KG1 (cell line): ENCODE measurements at regions not wholly inside any gene's neighbourhood (a gene's known extent, or its start where the extent isn't known, plus 50 kb on each side); places are given as distances from the start of the nearest gene placed in this dataset.

Experiments used
- DNase-seq: peaks from one replicate; lab custom pipeline; 2025; lab: John Stamatoyannopoulos, UW

- no peak for DNase-seq
Observed at GRCh38 chr4:111873801-111874200, 271.5 kb upstream of the FAM241A start.

DNA sequence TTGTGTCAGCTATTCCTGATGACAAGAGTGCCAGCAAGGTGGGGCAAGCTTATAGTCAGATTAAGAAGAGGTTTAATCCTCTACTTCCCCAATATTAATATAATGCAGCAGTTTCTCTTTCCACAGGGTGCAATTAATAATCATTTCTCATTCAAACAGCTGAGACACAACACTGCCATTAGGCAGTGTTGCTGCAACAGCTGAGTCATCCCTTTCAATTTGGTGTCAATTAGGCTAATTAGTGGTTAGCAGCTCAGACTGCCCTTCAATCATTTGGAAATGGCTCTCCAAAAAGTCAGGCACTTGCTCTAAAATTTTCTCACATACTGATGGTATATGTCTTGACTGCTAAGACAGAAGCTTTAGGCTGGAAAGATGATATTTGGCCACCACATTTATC lies 265.7 kb upstream of the FAM241A start:
- no peak for DNase-seq

DNA sequence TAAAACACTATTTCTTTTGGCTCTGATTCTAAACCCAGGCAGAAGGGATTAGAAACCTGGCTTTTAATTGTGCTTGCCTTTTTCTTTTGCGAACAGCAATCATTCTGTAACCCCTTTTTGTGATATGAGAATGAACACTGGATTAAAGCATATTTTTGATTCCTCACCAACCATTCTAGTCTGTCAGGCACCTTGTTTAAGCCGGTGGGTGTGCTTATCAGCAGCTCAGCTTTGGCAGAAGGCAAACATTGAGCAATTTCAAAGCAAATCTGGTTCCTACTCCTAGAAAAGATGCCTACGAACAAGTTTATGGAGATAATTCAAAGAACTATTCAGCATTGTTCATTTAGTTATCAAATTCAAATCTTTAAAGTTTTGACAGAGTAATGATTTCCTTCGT lies 265.1 kb upstream of the FAM241A start:
- no peak for DNase-seq

DNA sequence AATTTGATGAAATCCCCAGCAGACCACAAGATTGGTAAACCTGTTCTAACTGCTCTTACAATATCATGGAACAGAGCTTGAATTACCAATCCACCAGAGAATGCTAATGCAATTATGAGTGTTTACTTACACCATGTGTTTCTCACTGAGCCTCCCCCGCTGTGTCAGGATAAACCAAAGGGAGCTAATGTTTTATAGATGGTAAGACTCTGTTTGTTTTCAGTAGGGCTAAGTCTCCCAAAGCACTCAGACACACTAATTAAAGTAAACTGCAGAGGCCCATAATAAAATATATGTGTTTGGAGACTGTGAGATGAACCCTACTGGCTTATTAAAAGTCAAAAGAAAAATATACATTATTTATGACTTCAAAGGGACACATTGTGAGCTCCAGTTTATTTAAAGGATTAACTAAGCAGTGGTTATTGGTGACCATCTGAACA lies 261.7 kb upstream of the FAM241A start:
- DNase-seq, result no peak

DNA sequence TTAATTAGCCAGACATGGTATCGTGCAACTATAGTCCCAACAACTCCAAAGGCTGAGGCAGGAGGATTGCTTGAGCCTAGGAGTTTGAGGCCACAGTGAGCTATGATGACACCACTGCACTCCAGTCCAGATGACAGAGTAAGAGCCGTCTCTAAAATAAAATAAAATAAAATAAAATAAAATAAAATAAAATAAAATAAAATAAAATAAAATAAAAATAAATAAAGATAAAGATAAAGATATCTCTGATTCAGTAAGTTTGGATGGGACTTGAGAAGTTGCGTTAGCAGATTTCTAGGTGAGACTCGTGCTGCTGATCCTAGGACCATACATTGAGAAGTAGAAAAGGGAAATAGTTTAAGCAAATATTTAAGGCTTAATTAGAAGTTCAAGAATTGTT lies 254.8 kb upstream of the FAM241A start:
- no peak for DNase-seq

DNA sequence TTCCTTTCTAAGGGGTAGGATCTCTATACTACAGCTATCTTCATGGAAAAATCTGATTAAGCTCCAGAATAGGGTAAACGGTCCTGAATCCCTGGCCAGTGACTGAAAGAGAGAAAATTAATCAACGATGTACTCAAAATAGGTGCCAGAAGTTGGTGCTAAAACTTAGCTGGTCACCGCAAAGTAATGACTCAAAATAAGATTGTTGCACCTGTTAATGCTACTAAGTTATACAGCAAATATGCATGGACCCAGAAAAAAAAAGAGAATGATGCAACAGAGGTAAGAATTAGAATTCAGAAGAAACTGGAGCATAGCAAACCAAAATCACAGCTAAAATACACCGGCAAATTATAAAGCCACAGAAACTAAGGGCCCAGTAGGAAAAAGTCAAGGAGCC lies 239.7 kb upstream of the FAM241A start:
- no peak for DNase-seq

DNA sequence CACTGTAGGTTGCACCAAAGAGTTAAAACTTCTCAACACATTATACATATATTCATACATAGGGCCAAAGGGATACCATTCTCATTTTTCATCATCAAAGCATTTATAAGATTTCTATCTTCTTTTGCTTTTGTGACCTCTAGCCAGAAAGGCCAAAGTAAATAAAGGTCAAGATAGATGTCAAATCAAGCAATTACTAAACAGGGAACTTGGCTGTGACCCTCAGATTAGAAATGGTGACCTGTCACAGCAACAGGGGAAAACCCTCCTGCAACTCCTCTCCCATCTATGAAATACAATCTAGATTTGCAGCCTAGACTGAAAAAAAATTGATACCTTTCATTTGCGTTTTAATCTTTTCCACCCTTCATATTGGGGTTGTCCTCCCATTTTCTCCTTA lies 225.6 kb upstream of the FAM241A start:
- DNase-seq, result no peak

- no peak for DNase-seq
Observed at GRCh38 chr4:111921714-111922113, 223.5 kb upstream of the FAM241A start.

- no peak for DNase-seq
Observed at GRCh38 chr4:111923786-111924185, 221.5 kb upstream of the FAM241A start.

DNA sequence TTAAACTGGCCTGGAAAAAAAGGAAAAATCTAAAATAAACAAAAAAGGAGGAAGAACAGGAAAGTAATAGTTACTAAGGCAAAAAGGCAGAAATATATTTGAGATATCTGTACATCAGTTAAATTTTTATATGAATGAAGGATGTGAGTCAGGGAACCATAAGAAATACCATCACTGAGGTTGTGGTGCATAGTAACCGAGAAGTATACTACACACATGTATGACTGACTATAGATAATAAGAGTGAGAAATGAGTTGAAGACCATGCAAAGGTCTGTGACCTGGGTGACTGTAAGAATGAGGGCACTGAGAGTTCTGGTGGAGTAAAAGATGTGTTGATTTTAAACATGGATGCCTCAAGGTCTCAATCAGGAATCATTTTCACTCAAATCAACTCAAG lies 220.6 kb upstream of the FAM241A start:
- DNase-seq, result no peak

- no peak for DNase-seq
Observed at GRCh38 chr4:111930659-111931058, 214.6 kb upstream of the FAM241A start.

GRCh38 chr4:111933703-111934102 lies 211.6 kb upstream of the FAM241A start:
- no peak for DNase-seq

DNA sequence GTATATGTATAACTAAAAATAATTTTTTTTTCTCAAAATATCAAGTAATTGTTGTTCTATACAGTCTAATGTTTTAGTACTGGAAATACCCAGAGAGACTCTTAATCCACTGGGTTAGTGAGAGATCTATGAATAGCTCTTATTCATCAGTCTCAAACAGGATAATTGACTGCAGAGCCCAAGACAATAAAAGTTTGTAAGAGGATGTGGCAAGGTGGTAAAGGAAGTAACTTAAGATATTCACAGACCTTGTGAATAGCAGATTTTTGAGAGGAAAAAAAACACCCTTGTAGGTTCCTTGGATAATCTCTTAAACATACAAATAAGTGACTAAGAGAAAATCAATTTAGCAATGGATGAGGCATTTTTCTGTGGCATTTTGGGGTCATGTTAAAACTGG lies 210.9 kb upstream of the FAM241A start:
- no peak for DNase-seq

GRCh38 chr4:111937368-111937767 lies 207.9 kb upstream of the FAM241A start:
- no peak for DNase-seq

DNA sequence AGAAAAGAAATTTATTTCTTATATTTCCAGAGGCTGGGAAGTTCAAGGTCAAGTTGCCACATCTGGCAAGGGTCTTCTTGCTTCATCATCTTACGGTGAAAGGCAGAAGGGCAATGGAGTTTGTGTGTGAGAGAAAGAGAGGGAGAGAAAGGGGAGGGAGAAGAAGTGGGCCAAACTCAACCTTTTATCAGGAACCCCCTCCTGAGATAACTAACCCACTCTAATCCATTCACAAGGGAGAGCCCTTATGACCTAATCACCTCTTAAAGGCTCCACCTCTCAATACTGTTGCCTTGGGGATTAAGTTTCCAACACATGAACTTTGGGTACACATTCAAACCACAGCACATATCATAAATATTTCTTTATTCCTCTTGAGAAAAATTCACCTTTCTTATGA lies 203.3 kb upstream of the FAM241A start:
- DNase-seq, result no peak

- DNase-seq, result no peak
Observed at GRCh38 chr4:111943796-111944203, 201.5 kb upstream of the FAM241A start.

- no peak for DNase-seq
Observed at GRCh38 chr4:111945014-111945413, 200.2 kb upstream of the FAM241A start.

- no peak for DNase-seq
Observed at GRCh38 chr4:111946800-111947199, 198.5 kb upstream of the FAM241A start.

DNA sequence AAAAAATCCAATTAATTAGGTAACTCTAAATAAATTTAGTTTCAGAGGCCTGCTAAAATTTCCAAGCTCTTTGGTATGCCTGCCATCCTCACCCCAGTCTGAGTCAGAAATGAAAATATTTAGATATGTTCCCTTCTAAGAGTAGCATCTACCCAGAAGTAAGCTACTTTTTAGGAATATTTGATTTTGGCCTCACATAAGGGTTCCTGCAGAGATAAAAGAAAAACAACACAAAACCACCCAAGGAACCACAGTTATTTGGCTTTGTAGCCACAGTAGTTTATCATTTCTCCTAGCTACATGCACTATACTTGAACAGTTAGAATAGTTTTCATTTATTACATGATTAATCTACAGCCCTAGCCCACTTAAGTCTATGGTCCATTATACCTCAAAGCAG lies 192.6 kb upstream of the FAM241A start:
- DNase-seq, result no peak

- no peak for DNase-seq
Observed at GRCh38 chr4:111954550-111954949, 190.7 kb upstream of the FAM241A start.

DNA sequence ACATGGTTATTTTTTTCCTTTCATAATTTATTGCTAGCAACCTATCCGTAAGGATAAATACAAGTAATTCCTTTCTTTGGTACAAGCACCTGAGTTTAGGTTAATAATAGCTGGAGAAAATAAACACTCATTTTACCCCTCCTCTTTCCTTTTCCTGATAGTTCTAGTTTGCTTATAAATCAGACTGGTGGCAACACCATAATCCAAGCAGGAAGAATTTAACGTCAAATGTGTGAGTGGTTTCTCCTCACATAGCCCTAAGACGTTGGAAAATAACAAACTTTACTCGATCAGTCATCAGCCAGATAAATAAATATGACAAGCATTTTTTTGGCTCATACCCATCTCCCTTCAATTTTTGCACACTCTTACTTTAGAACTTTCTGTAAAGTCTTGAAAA lies 190.3 kb upstream of the FAM241A start:
- no peak for DNase-seq

DNA sequence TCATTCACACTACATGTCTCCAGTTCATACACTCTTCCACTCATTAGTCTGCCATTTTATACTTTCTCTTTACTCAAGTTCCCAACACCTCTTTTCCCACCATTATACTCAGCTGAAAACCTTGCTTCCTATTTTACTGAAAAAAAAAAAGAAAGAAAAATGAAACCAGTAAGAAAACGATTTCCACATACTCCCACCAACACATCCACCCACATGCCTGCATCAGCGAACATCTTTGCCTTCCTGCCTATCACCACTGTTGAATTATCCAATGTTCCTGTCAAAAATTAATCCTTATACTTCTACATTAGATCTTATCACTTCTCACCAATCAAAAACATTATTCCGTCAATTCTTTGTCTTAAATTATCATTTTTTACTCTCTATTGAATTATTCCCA lies 188.1 kb upstream of the FAM241A start:
- no peak for DNase-seq

- no peak for DNase-seq
Observed at GRCh38 chr4:111957997-111958396, 187.3 kb upstream of the FAM241A start.

GRCh38 chr4:111959222-111959621 lies 186.0 kb upstream of the FAM241A start:
- no peak for DNase-seq

DNA sequence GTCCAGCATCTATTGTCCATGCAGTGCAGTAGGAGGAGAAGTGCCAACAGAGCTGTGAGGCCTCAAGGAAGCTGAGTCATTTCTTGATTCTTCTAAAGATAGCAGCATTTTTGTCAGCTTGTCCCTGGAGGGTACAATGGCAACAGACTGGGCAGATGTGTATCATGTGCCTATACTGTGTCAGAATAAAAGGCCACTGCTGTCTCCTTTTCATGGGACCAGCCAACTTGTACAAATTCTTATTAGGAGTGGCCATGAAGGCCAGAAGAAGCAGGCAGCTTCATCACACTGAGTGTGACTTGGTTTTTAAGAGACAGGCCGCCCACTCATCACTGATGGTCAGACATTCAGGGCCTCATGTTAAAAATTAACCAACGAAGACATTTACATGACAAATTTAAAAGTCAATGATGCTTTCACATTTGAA lies 185.0 kb upstream of the FAM241A start:
- DNase-seq, result no peak
